ENCODE measurements at regions not wholly inside any gene's neighbourhood (a gene's known extent, or its start where the extent isn't known, plus 50 kb on each side); places are given as distances from the start of the nearest gene placed in this dataset.
"Not testable (repeated sequence)": the region's sequence is repeated elsewhere in the genome, so short reads cannot be mapped to it uniquely, and the experiment has no call there.

DNA sequence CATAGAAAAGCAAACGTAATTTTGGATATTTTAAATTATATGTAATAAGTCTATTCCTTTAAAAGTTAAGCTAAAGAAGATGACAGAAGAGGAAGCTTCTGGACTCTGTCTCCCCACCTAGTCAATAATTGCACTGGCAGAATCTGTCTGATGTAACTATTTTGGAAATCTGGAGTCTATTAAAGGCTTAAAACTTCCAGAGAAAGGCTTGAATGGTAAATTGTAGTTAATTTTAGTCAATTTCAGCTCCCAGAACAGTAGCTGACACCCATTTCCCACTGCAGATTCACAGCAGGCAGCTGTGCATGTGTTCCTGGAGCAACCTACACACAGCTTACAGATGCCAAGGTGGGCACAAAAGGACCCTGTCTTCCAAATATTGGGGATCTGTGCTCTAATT is 304.1 kb downstream of the PCDH20 start:
- no peaks in the 10 kb centered on the region for H3K27me3 ChIP-seq
- no peaks in the 10 kb centered on the region for H3K4me1 ChIP-seq
- no peak overlapping the region for H3K9ac ChIP-seq
- no peak overlapping the region for H3K4me2 ChIP-seq
- H3K27ac ChIP-seq = no peak overlapping the region
- no peak for TF ChIP-seq Cebpa-rat (IDR thresholded peaks at IDR 0.05)
- H3K36me3 ChIP-seq = no peaks in the 10 kb centered on the region
- no peaks in the 10 kb centered on the region for H4K20me1 ChIP-seq
- H3K9me3 ChIP-seq = peaks cover 23% of the 10 kb centered on the region
- H3K4me3 ChIP-seq = no peak overlapping the region

DNA sequence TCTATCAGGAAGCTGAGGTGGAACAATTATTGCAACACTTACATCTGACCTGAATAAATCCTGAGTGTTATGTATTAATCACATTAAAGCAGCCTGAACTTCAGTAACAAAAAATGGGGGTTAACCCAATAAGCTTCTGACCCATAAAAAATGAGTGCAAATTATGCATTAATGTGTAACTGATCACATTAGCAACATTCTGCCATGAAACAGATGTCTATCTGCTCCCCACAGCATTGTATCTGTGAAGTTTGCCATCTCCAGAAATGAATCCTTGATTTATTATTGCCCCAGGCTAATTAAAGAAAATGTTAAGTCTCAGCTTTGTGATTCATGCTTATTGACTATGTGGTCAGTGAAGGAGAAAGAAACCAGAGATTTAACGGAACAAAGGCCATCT is 304.9 kb downstream of the PCDH20 start:
- H4K20me1 ChIP-seq = no peaks in the 10 kb centered on the region
- H3K9ac ChIP-seq = no peak overlapping the region
- no peak for TF ChIP-seq Cebpa-rat (IDR thresholded peaks at IDR 0.05)
- no peaks in the 10 kb centered on the region for H3K4me1 ChIP-seq
- H3K9me3 ChIP-seq = peaks cover 23% of the 10 kb centered on the region
- H3K36me3 ChIP-seq = no peaks in the 10 kb centered on the region
- H3K27ac ChIP-seq = no peak overlapping the region
- H3K27me3 ChIP-seq = no peaks in the 10 kb centered on the region
- no peak overlapping the region for H3K4me3 ChIP-seq
- H3K4me2 ChIP-seq = no peak overlapping the region

DNA sequence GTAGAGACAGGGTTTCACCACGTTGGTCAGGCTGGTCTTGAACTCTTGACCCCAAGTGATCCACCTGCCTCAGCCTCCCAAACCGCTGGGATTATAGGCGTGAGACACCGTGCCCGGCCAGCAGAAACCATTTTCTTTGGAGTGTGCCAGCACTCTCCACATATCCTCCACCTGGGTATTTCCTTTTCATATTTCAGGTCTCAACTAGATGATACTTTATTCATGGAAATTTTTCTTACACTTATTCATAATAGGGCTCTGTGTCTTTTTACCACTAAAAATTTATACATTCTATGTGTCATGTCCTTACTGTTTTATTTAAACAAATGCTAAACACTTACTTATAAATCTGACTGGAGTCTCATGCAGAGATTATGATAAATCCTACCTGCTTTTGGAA is 305.9 kb downstream of the PCDH20 start:
- TF ChIP-seq Cebpa-rat (IDR thresholded peaks at IDR 0.05) = no peak
- Histone ChIP-seq H3K4me3 (no peak overlapping the region), H3K4me1 (no peaks in the 10 kb centered on the region), H3K9ac (no peak overlapping the region), H3K27me3 (no peaks in the 10 kb centered on the region), H4K20me1 (no peaks in the 10 kb centered on the region), H3K4me2 (no peak overlapping the region), H3K36me3 (no peaks in the 10 kb centered on the region), H3K27ac (no peak overlapping the region), H3K9me3 (peaks cover 22% of the 10 kb centered on the region)

DNA sequence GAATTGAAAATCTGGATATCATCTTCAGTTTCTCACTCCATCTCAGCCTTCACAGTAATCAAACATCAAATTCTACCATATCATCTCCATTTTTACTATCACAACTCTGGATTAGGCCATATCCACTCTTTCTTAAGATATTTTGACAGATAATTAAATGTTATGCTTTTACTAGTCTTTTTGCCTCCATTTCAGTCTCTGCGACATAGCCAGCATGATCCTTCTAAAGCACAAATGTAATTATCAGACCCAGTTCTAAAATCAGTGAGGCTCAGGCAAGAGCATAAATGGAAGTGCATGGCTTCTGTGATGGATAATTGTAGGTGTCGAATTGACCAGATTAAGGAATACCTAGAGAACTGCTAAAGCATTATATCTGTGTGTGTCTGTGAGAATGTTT is 307.7 kb downstream of the PCDH20 start:
- H3K9me3 ChIP-seq = peaks cover 4% of the 10 kb centered on the region
- no peak overlapping the region for H3K9ac ChIP-seq
- no peak overlapping the region for H3K4me3 ChIP-seq
- no peaks in the 10 kb centered on the region for H3K36me3 ChIP-seq
- H3K4me2 ChIP-seq = no peak overlapping the region
- no peak for TF ChIP-seq Cebpa-rat (IDR thresholded peaks at IDR 0.05)
- no peaks in the 10 kb centered on the region for H4K20me1 ChIP-seq
- no peaks in the 10 kb centered on the region for H3K27me3 ChIP-seq
- H3K4me1 ChIP-seq = no peaks in the 10 kb centered on the region
- H3K27ac ChIP-seq = no peak overlapping the region

DNA sequence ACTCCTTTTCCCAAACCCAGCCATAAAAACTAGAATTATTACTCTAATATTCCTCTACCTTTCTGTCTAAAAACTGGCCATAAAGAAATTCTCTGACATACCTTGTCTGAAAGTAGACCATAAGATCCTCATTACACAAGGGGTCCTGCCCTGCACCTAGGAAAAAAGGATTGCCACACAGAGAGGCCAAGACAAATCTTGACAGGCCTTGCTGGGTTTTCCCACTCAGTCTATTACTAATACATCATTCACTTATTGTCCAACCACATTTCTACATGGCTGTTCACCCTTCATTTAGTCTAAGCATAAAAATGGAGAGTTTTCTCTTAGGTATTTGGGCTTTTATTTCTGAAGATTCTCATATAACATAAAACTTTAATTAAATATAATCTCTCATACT is 319.8 kb downstream of the PCDH20 start:
- Histone ChIP-seq H3K4me1 (no peaks in the 10 kb centered on the region), H3K36me3 (no peaks in the 10 kb centered on the region), H3K4me3 (no peak overlapping the region), H3K9ac (no peak overlapping the region), H3K9me3 (peaks cover 23% of the 10 kb centered on the region; the same call in 1 of the 2 replicates), H4K20me1 (no peaks in the 10 kb centered on the region), H3K27ac (no peak overlapping the region), H3K4me2 (no peak overlapping the region), H3K27me3 (no peaks in the 10 kb centered on the region)
- TF ChIP-seq Cebpa-rat (IDR thresholded peaks at IDR 0.05) = no peak

DNA sequence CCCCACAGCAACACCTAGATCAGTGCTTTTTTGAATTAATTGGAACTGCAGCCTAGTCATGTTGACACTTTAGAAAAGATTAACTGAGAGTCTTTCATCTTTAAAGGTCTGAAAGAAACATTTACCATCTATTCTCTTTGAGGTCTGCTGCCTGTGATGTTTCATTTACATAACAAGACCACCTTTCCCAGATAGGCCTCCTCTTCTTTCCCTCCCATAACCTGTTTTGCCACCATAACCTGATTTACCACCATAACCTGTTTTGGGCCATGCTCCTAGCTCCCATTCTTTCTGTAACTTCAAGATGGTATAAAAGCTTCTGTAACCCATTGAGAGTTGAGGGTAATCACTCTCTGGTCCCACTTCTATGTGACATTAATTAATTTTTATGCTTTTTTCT is 320.8 kb downstream of the PCDH20 start:
- Histone ChIP-seq H4K20me1 (no peaks in the 10 kb centered on the region), H3K9ac (no peak overlapping the region), H3K27me3 (no peaks in the 10 kb centered on the region), H3K36me3 (no peaks in the 10 kb centered on the region), H3K9me3 (peaks cover 18% of the 10 kb centered on the region; the same call in 1 of the 2 replicates), H3K4me3 (no peak overlapping the region), H3K27ac (no peak overlapping the region), H3K4me2 (no peak overlapping the region), H3K4me1 (no peaks in the 10 kb centered on the region)
- TF ChIP-seq Cebpa-rat (IDR thresholded peaks at IDR 0.05) = no peak

DNA sequence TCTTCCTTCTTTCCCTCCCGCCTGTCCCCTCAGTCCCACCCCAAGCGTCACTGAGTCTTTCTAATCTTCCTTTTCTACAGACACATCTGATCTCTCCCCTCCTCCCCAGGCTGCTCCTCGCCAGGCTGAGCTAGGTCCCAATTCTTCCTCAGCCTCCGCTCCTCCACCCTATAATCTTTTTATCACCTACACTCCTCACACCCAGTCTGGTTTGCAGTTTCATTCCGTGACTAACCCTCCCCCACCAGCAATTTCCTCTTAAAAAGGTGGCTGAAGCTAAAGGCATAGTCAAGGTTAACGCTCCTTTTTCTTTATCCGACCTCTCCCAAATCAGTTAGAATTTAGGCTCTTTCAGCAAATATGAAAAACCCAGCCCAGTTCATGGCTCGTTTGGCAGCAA is 325.8 kb downstream of the PCDH20 start:
- not testable (repeated sequence) for H3K4me3 ChIP-seq, H3K4me1 ChIP-seq

DNA sequence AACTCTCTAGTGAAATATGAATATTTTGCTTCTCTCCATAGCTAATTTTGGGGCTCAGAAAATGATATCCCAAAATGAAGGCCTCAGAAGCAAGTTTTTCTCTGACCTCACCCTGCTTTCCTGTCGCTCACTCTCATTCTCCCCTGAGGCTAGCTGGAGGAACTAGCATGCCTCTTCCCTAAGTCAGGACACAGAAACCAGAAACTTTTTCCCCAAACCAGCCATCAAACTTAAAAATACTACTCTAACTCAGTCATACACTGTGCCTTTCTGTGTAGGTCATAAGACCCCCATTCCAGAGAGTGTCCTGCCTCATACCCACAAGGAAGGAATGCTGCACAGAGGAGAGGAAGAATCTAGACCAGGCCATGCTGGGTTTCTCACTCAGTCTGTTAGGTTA is 329.6 kb downstream of the PCDH20 start:
- H4K20me1 ChIP-seq = no peaks in the 10 kb centered on the region
- H3K27me3 ChIP-seq = no peaks in the 10 kb centered on the region
- TF ChIP-seq Cebpa-rat (IDR thresholded peaks at IDR 0.05) = no peak
- H3K27ac ChIP-seq = no peak overlapping the region
- H3K4me1 ChIP-seq = no peaks in the 10 kb centered on the region; the same call in 1 of the 2 replicates
- H3K4me2 ChIP-seq = no peak overlapping the region
- no peak overlapping the region for H3K9ac ChIP-seq
- no peak overlapping the region for H3K4me3 ChIP-seq
- H3K9me3 ChIP-seq = no peaks in the 10 kb centered on the region
- no peaks in the 10 kb centered on the region for H3K36me3 ChIP-seq

More for the DNA sequence above, 325.8 kb downstream of the PCDH20 start:
- H3K36me3 ChIP-seq, H3K27ac ChIP-seq, H4K20me1 ChIP-seq, H3K27me3 ChIP-seq, H3K4me2 ChIP-seq, H3K9me3 ChIP-seq, H3K9ac ChIP-seq: not testable (repeated sequence)

DNA sequence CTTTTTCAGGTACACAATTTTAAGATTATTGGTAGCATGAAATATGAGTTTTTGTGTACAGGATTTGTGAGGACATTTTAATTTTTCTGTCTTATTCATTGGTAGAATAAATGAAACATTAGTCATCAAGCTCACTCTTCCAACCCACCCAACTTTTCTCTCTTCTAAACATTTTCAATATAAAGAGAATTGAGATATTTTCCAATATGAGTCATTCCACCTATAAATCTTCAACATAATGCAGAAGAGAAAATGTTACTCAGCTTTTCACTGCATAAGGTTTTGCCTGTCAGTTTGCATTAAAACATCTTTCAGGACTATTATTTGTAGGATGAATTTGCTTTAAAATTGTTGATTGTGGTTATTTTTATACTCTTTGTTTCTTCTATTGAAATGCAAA is 330.7 kb downstream of the PCDH20 start:
- H3K36me3 ChIP-seq = no peaks in the 10 kb centered on the region
- H3K27me3 ChIP-seq = no peaks in the 10 kb centered on the region
- H3K4me2 ChIP-seq = no peak overlapping the region
- no peaks in the 10 kb centered on the region for H3K9me3 ChIP-seq
- no peak overlapping the region for H3K27ac ChIP-seq
- H3K4me3 ChIP-seq = no peak overlapping the region
- H3K4me1 ChIP-seq = no peaks in the 10 kb centered on the region; the same call in 1 of the 2 replicates
- H3K9ac ChIP-seq = no peak overlapping the region
- no peaks in the 10 kb centered on the region for H4K20me1 ChIP-seq
- no peak for TF ChIP-seq Cebpa-rat (IDR thresholded peaks at IDR 0.05)

DNA sequence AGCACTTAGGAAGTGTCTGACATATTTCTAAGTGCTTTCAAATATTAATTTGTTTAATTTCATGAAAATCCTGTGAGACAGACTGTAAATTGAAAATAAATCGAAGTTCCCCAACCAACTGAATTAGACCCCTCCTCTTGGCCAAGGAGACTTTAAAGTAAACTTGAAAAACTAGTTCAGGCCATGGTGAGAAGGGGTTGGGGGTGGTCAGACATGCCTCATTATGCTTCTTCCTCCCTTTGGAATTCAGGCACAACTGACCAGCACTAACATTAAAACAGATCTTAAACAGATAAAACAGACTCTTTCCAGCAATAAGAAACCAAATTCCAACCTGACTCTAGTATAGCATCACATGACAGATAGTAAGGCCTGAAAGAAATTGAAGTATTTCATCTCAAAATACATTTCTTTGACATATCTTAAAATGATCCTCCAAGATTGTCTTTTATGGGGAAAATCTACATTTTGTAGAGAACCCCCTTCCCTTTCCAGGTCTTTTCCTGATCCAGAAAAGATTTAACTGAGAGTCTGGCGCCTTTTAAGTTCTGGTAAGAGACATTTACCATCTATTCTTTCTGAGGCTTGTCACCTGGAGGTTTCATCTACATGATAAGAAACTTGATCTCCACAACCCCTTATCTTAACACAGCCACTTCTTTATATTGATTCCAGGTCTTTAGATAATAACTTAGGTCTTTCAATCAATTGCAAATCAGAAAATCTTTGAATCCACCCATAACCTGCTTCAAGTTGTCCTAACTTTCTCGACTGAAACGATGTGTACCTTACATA is 336.5 kb downstream of the PCDH20 start:
- Histone ChIP-seq H3K4me1 (no peaks in the 10 kb centered on the region; the same call in 1 of the 2 replicates), H3K9ac (no peak overlapping the region), H3K27ac (no peak overlapping the region), H3K9me3 (no peaks in the 10 kb centered on the region), H3K4me3 (no peak overlapping the region), H3K27me3 (no peaks in the 10 kb centered on the region), H3K4me2 (no peak overlapping the region), H3K36me3 (no peaks in the 10 kb centered on the region), H4K20me1 (no peaks in the 10 kb centered on the region)
- no peak for TF ChIP-seq Cebpa-rat (IDR thresholded peaks at IDR 0.05)

DNA sequence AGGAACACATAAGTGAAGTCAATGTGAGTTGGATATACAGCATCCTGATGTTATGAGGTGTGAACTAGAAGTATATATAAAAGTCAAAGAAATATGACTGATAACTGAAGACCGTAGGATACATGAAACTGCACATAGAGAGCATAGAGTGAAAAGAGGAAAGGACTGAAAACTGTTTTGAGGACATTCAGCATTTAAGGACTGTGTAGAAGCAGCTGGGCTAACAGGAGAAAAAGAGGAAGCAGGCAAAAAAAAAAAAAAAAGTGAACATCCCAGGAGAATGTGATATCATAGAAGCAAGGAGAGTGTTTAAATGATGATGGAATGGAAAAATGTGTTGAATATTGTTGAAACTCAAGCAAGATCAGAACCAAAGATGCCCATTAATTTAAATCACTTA is 363.5 kb downstream of the PCDH20 start:
- Histone ChIP-seq H3K27me3 (no peaks in the 10 kb centered on the region), H3K9ac (no peak overlapping the region), H3K4me1 (peaks cover 8% of the 10 kb centered on the region; the same call in 1 of the 2 replicates), H3K9me3 (no peaks in the 10 kb centered on the region), H3K36me3 (no peaks in the 10 kb centered on the region), H3K4me3 (no peak overlapping the region), H3K4me2 (no peak overlapping the region), H3K27ac (no peak overlapping the region), H4K20me1 (no peaks in the 10 kb centered on the region)
- no peak for TF ChIP-seq Cebpa-rat (IDR thresholded peaks at IDR 0.05)

Data from BLaER1 (cell line).